ENCODE measurements at regions not wholly inside any gene's neighbourhood (a gene's known extent, or its start where the extent isn't known, plus 50 kb on each side); places are given as distances from the start of the nearest gene placed in this dataset.

DNA sequence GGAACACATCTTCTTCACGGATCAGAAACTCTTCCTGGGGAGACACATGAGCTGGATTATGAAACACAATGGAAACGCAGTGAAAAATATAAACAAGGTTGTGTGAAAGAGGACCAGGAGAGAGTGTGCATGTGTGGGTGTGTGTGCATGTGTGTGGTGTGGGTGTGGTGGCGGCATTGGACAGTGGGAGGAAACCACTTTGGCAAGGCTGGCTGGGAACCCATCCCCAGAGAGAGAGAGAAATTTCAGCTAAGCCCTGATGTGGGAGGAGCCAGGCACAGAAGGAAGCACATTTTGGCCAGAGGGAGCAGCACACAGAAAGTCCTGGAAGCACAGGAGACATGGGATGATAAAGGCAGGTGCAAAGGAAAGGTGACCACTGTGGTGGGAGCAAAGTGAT is 147.6 kb upstream of the COPS8 start:
- intact Hi-C loops (cut with DNase I): no loop called here

GRCh38 chr2:236939271-236939670 is 146.4 kb upstream of the COPS8 start:
- peak in 1 of 42 donors; percentile 21 for DNase-seq
- intact Hi-C loops (cut with DNase I): no loop called here

More for the DNA sequence above, 147.6 kb upstream of the COPS8 start:
- peak in 1 of 42 donors; percentile 10 for DNase-seq

- peak in 1 of 42 donors; percentile 33 for DNase-seq
- intact Hi-C loops (cut with DNase I): no loop called here
Measured at GRCh38 chr2:236939721-236940231, 145.9 kb upstream of the COPS8 start.

DNA sequence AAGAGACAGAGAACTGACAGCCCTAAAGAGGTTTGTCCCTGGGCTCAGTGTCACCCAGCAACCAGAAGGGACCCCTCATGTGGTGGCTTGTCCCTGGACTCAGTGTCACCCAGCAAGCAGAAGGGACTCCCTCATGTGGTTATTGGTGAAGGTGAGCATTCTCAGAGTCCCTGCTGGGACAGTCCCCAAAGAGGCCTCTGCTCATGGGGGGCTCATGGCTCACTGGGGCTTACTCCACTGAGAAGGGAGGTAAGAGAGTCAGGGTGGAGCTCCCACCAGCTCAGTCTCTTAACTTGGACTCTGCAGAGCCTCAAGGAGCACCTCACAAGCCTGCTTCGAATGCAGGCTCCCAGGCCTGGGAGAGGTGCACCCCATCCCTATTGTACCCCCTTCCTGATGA is 145.2 kb upstream of the COPS8 start:
- intact Hi-C loops (cut with DNase I): no loop called here
- peak in 1 of 42 donors; percentile 12 for DNase-seq

DNA sequence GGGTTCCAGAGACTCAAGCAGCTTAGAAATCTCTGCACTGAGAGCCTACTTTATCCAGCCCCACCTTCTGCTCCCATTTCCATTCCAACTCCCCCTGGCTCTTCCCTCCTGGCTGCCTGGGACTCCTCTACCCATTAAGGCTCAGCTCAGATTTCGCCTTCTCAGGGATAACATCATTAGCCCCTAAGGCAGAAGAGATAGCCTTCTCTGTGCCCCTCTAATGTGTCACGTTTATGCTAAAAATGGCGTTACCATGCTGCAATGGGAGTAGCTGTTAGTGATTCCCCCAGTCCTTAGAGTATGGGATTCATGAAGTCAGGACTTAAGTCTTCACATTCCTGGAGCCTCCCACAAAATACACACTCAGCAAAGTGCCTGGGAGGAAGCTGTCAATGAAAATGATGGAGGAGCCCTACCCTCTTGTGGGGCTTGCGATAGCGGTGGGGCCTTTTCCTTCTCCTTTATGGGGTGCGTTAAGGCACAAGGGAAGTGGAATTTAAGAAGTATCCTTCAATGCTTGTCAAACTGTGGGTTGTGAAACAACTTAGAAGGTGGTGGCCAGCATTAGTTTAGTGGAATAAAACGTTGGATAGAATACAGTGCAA is 144.7 kb upstream of the COPS8 start:
- peak in 1 of 42 donors; percentile 33 for DNase-seq

GRCh38 chr2:236941551-236941950 is 144.1 kb upstream of the COPS8 start:
- DNase-seq: no peak

More for the DNA sequence above, 144.7 kb upstream of the COPS8 start:
- intact Hi-C loops (cut with DNase I): no loop called here

GRCh38 chr2:236942554-236942953 is 143.1 kb upstream of the COPS8 start:
- no peak for DNase-seq

More at GRCh38 chr2:236941551-236941950, 144.1 kb upstream of the COPS8 start:
- intact Hi-C loops (cut with DNase I): no loop called here

GRCh38 chr2:236943068-236943467 is 142.6 kb upstream of the COPS8 start:
- DNase-seq: peak in 1 of 42 donors; percentile 4
- intact Hi-C loops (cut with DNase I): no loop called here

More at GRCh38 chr2:236942554-236942953, 143.1 kb upstream of the COPS8 start:
- intact Hi-C loops (cut with DNase I): no loop called here

DNA sequence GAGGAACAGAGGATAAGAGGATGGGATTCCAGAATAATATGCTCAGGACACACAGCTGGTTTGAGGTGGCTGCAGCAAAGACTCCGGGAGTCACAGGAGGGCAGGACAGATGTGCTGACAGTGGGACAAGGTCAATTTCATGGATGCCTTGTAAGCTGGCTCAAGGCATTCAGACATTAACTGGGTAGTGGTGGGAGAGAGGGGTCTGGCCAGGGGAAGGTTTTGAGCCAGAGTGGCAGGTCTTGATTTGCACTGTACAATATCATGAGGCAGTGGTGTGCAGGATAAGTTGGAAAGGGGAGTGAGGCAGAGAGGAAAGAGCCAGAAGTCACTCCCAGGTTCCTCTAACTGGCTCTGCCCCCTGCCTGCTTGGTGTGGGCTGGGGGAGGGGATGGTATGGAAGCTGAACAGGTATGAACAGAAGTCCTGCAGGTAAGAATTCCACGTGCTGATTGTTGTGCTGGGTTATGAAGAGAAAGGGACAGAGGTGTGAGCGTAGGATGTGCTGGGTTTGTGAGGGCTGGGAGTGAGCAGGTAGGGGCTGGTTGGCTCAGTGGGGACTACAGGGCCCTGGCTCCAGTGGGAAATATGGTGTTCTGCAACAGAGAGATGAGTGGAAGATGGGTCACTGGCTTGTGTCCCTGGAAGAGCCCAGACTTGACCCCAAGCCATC is 141.7 kb upstream of the COPS8 start:
- intact Hi-C loops (cut with DNase I): no loop called here

GRCh38 chr2:236944561-236944960 is 141.1 kb upstream of the COPS8 start:
- intact Hi-C loops (cut with DNase I): no loop called here

More for the DNA sequence above, 141.7 kb upstream of the COPS8 start:
- DNase-seq: peak in 1 of 42 donors; percentile 14

DNA sequence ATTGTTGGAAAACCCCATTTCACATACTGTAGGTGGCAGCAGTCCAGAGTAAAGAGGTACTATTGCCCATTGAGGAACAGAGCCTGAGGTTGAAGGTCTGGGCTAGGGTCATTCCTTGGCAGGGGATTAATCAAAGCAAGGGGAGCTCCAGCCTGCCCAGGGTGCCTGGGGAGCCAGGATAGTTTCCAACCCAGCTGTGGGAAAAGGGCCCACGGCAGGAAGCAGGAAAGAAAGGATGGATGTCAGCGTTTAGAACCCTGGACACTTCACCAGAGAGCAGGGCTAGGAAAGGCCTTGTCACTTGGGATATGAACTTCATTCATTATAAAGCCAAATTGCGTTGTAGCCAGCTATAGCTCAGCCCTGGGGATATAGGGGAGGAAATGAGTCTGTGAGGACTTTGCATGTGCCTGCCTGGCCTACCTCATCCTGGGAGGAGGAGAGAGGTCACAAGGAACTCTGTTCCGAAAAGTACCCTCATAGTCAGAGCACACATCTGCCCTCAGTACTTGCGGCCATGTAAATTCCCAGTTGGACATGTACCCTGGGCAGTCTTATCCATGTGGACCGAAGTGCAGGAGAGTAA is 140.2 kb upstream of the COPS8 start:
- intact Hi-C loops (cut with DNase I): no loop called here
- DNase-seq: peak in 2 of 42 donors; percentile 2 to 3

More at GRCh38 chr2:236944561-236944960, 141.1 kb upstream of the COPS8 start:
- peak in 1 of 42 donors; percentile 4 for DNase-seq

DNA sequence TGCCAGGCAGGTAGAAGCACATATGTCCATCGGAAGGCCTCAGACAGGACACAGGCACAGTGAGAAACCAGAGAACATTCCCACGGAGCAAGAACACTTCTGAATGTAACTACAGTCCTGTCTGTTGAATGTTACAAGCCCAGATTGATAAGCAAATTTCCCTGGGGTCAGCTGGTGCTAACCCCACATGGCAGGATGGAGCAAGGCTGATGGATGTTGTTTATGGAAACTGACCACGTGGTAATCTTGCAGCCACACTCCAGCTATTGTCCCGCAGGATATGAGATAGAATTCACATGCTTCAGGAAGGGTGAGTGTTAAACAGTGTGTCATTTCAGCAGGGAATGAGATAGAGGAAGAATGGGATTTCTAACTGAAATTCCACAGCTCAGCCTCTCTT is 138.8 kb upstream of the COPS8 start:
- intact Hi-C loops (cut with DNase I): no loop called here
- peak in 1 of 42 donors; percentile 31 for DNase-seq

GRCh38 chr2:236947294-236947693 is 138.4 kb upstream of the COPS8 start:
- intact Hi-C loops (cut with DNase I): no loop called here
- DNase-seq: no peak

GRCh38 chr2:236947896-236948295 is 137.8 kb upstream of the COPS8 start:
- intact Hi-C loops (cut with DNase I): no loop called here
- peak in 1 of 42 donors; percentile 9 for DNase-seq

GRCh38 chr2:236949089-236949905 is 136.4 kb upstream of the COPS8 start:
- peak in 2 of 42 donors; percentile 13 to 37 for DNase-seq
- intact Hi-C loops (cut with DNase I): no loop called here

DNA sequence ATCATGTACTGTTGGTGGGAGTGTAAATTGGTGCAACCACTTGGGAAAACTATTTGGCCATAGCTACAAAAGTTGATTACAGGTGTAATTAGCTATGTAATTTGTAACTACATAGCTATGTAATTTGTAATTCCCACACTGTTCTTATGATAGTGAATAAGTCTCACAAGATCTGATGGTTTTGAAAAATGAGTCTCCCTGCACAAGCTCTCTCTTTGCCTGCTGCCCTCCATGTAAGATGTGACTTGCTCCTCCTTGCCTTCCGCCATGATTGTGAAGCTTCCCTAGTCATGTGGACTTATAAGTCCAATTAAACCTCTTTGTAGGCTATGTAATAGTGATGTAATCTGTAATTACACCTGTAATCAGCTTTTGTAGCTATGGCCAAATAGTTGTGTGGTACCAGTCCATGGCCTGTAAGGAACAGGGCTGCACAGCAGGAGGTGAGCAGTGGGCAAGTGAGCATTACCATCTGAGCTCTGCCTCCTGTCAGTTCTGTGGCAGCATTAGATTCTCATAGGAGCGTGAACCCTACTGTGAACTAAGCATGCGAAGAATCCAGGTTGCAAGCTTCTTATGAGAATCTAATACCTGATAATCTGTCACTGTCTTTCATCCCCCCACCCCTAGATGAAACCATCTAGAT is 133.7 kb upstream of the COPS8 start:
- DNase-seq: no peak
- intact Hi-C loops (cut with DNase I): no loop called here

GRCh38 chr2:236954641-236955040 is 131.0 kb upstream of the COPS8 start:
- DNase-seq: no peak

GRCh38 chr2:236955521-236956030 is 130.1 kb upstream of the COPS8 start:
- DNase-seq: no peak

More at GRCh38 chr2:236954641-236955040, 131.0 kb upstream of the COPS8 start:
- intact Hi-C loops (cut with DNase I): no loop called here

More at GRCh38 chr2:236955521-236956030, 130.1 kb upstream of the COPS8 start:
- intact Hi-C loops (cut with DNase I): no loop called here
